ENCODE measurements at regions not wholly inside any gene's neighbourhood (a gene's known extent, or its start where the extent isn't known, plus 50 kb on each side); places are given as distances from the start of the nearest gene placed in this dataset.

- no peak overlapping the region for H3K27ac Mint-ChIP-seq
- peaks cover 8% of the 10 kb centered on the region for H3K36me3 Mint-ChIP-seq (ENCODE audit: low read depth)
- H3K27me3 Mint-ChIP-seq (ENCODE audit: low read depth), result peaks cover 3% of the 10 kb centered on the region
- no peaks in the 10 kb centered on the region for H3K4me1 Mint-ChIP-seq
- no peak overlapping the region for H3K4me3 Mint-ChIP-seq
- H3K9me3 Mint-ChIP-seq, result peaks cover 20% of the 10 kb centered on the region
- no peak for TF ChIP-seq CTCF (IDR thresholded peaks at IDR 0.05; ENCODE audit: unreplicated experiment in 3 of 3)
Observed at GRCh38 chr2:7573166-7573825, 656.1 kb downstream of the RNF144A start.

- no peak for TF ChIP-seq CTCF (IDR thresholded peaks at IDR 0.05; ENCODE audit: unreplicated experiment in 3 of 3)
- Mint-ChIP-seq H3K9me3 (peaks cover 27% of the 10 kb centered on the region), H3K36me3 (ENCODE audit: low read depth) (peaks cover 12% of the 10 kb centered on the region), H3K4me3 (no peak overlapping the region), H3K27me3 (ENCODE audit: low read depth) (no peaks in the 10 kb centered on the region), H3K27ac (no peak overlapping the region), H3K4me1 (no peaks in the 10 kb centered on the region)
Observed at GRCh38 chr2:7574385-7574784, 657.2 kb downstream of the RNF144A start.

DNA sequence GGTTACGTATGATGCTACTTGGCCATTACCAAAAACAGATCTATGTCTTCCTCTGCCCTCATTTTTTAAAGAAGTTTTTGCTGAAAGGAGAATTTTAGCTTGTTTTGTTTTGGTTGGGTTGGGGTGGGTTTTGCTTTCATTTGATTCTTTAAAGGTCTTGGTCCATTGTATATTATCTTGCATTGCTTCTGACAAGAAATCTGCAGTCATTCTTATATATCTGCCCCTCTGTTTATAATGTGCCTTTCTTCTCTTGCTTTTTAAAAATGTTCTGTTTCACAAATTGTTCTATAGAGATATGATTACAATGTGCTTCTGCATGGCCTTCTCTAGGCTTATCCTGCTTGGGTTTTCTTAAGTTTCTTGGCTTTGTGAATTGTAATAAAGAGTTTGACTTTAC is 660.6 kb downstream of the RNF144A start:
- Mint-ChIP-seq H3K27ac (no peak overlapping the region), H3K9me3 (peaks cover 33% of the 10 kb centered on the region), H3K4me1 (no peaks in the 10 kb centered on the region), H3K27me3 (ENCODE audit: low read depth) (peaks cover under 1% of the 10 kb centered on the region), H3K4me3 (no peak overlapping the region), H3K36me3 (ENCODE audit: low read depth) (peaks cover 14% of the 10 kb centered on the region)
- TF ChIP-seq CTCF (IDR thresholded peaks at IDR 0.05; ENCODE audit: unreplicated experiment in 3 of 3), result no peak

GRCh38 chr2:7584017-7584416 is 666.8 kb downstream of the RNF144A start:
- Mint-ChIP-seq H3K4me3 (no peak overlapping the region), H3K27ac (no peak overlapping the region), H3K36me3 (ENCODE audit: low read depth) (peaks cover 5% of the 10 kb centered on the region), H3K4me1 (no peaks in the 10 kb centered on the region), H3K9me3 (peaks cover 10% of the 10 kb centered on the region), H3K27me3 (ENCODE audit: low read depth) (peaks cover 3% of the 10 kb centered on the region)
- TF ChIP-seq CTCF (IDR thresholded peaks at IDR 0.05; ENCODE audit: unreplicated experiment in 3 of 3), result no peak

- peaks cover 3% of the 10 kb centered on the region for H3K27me3 Mint-ChIP-seq (ENCODE audit: low read depth)
- H3K27ac Mint-ChIP-seq, result no peak overlapping the region
- H3K4me3 Mint-ChIP-seq, result no peak overlapping the region
- no peaks in the 10 kb centered on the region for H3K36me3 Mint-ChIP-seq (ENCODE audit: low read depth)
- H3K9me3 Mint-ChIP-seq, result no peaks in the 10 kb centered on the region
- H3K4me1 Mint-ChIP-seq, result no peaks in the 10 kb centered on the region
- no peak for TF ChIP-seq CTCF (IDR thresholded peaks at IDR 0.05; ENCODE audit: unreplicated experiment in 3 of 3)
Observed at GRCh38 chr2:7586898-7587297, 669.7 kb downstream of the RNF144A start.

DNA sequence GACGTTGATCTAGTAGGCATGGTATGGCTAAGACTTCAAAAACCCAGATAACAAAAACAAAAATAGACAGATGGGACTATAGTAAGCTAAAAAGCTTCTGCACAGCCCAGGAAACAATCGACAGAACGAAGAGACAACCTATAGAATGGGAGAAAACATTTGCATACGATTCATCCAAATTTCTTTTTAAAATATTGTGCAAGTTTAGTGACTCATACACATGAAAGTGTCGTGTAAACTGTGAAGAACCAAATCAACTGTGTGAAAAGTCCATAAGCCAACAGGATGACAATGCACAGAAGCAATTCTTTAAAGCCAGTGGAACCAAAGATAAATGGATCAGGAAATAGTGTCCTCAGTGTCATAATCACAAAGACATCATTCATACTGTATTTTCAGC is 671.1 kb downstream of the RNF144A start:
- Mint-ChIP-seq H3K27me3 (ENCODE audit: low read depth) (peaks cover 4% of the 10 kb centered on the region), H3K36me3 (ENCODE audit: low read depth) (no peaks in the 10 kb centered on the region), H3K4me3 (no peak overlapping the region), H3K27ac (no peak overlapping the region), H3K4me1 (no peaks in the 10 kb centered on the region), H3K9me3 (no peaks in the 10 kb centered on the region)
- TF ChIP-seq CTCF (IDR thresholded peaks at IDR 0.05; ENCODE audit: unreplicated experiment in 3 of 3), result no peak

Measured in nephron (organoid).